Liver (tissue), 3 donors: ENCODE measurements at regions not wholly inside any gene's neighbourhood (a gene's known extent, or its start where the extent isn't known, plus 50 kb on each side); places are given as distances from the start of the nearest gene placed in this dataset.

Experiments used
- FOXA2 ChIP-seq: IDR thresholded peaks from 2 replicates; pipeline ENCODE4 v1.6.1; 2016; ENCODE audit warnings: antibody characterized with exemption
- GABPA ChIP-seq, 2 donors: IDR thresholded peaks in 1 of 2; conservative IDR thresholded peaks in 1 of 2; 2 replicates each; pipeline ENCODE4 v1.6.1; 2016; ENCODE audit warnings: antibody characterized with exemption in 2 of 2, mild to moderate bottlenecking in 1 of 2, moderate library complexity in 1 of 2
- TAF1 ChIP-seq: conservative IDR thresholded peaks from 2 replicates; pipeline ENCODE4 v1.6.1; 2016; ENCODE audit warnings: antibody characterized with exemption, mild to moderate bottlenecking
- TF ChIP-seq, protein P1 (sequence below): IDR thresholded peaks from 2 replicates; pipeline ENCODE4 v1.6.1; 2016; ENCODE audit warnings: antibody characterized with exemption
- TF ChIP-seq, protein P2 (sequence below): fragments of 150-350 bp; IDR thresholded peaks from 2 replicates; pipeline ENCODE4 v1.5.1; 2017; ENCODE audit warnings: improper control_type of control experiment, low read depth, low read length; ENCODE audit not compliant: missing input control
- donor health status: healthy.
- donor health status: healthy.

DNA sequence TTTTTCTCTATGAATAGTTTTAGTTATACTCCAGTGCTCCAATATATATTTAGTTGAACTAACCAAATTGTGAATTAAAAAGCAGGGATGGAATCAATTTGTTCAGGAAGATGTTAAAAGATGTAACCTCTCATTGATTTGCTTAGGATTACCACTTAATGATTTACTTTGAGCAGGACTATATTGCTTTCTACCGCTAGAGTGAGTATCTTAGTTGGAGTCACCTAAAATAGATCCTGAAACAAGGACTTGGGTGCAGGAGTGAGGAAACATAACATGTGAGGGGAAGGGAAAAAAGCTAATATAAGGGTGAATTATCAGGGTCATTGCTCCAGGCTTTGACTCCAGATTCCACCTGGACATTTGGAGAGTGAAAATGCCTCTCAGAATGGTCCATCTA, 2277.4 kb upstream of the C9orf72 start:
- TF ChIP-seq, protein P1, sequence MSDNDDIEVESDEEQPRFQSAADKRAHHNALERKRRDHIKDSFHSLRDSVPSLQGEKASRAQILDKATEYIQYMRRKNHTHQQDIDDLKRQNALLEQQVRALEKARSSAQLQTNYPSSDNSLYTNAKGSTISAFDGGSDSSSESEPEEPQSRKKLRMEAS: no peak
- TF ChIP-seq GABPA (IDR thresholded peaks at IDR 0.05 in 1 of 2, conservative IDR thresholded peaks at IDR 0.05 in 1 of 2) (no peak), TAF1 (no peak), FOXA2 (no peak)
- TF ChIP-seq, protein P2, sequence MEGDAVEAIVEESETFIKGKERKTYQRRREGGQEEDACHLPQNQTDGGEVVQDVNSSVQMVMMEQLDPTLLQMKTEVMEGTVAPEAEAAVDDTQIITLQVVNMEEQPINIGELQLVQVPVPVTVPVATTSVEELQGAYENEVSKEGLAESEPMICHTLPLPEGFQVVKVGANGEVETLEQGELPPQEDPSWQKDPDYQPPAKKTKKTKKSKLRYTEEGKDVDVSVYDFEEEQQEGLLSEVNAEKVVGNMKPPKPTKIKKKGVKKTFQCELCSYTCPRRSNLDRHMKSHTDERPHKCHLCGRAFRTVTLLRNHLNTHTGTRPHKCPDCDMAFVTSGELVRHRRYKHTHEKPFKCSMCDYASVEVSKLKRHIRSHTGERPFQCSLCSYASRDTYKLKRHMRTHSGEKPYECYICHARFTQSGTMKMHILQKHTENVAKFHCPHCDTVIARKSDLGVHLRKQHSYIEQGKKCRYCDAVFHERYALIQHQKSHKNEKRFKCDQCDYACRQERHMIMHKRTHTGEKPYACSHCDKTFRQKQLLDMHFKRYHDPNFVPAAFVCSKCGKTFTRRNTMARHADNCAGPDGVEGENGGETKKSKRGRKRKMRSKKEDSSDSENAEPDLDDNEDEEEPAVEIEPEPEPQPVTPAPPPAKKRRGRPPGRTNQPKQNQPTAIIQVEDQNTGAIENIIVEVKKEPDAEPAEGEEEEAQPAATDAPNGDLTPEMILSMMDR: no peak
